ENCODE measurements at regions not wholly inside any gene's neighbourhood (a gene's known extent, or its start where the extent isn't known, plus 50 kb on each side); places are given as distances from the start of the nearest gene placed in this dataset.

- H3K9ac ChIP-seq (ENCODE audit: control insufficient read depth, insufficient read depth, low read length), result no peak overlapping the region
- H3K9me3 ChIP-seq (replicated peaks; ENCODE audit: control insufficient read depth, insufficient read depth, low read length), result no peaks in the 10 kb centered on the region
- no peak overlapping the region for H3K4me3 ChIP-seq
- RAD21 ChIA-PET (ENCODE audit: unreplicated experiment), result no interaction called here
- no peak for FAIRE-seq
- CTCF ChIA-PET, result interaction anchor here (0.6 kb wide), 1 partner anchor 158 kb away, joined by 3 read pairs; no protein-coding TSS in a partner anchor
- no peak overlapping the region for H2AFZ ChIP-seq (ENCODE audit: control insufficient read depth, low read depth, low read length)
- SMC1A ChIA-PET (ENCODE audit: uncharacterized antibody, unreplicated experiment), result no interaction called here
- H3K4me1 ChIP-seq (ENCODE audit: control insufficient read depth, insufficient read depth, low read length), result peaks cover 3% of the 10 kb centered on the region; the same call in 1 of the 2 replicates
- BruUV-seq (replicated peaks), result no TSS peak
- no peak overlapping the region for H3K27ac ChIP-seq (ENCODE audit: control insufficient read depth, insufficient read depth)
- no peaks in the 10 kb centered on the region for H4K20me1 ChIP-seq (ENCODE audit: control insufficient read depth, insufficient read depth)
- H3K36me3 ChIP-seq (ENCODE audit: control insufficient read depth in 2 of 2, insufficient read depth in 2 of 2, low read length in 1 of 2), result no peaks in the 10 kb centered on the region
- no peaks in the 10 kb centered on the region for H3K79me2 ChIP-seq (ENCODE audit: control insufficient read depth, insufficient read depth, low read length)
- H3K27me3 ChIP-seq (replicated peaks in 1 of 2; ENCODE audit: control insufficient read depth in 2 of 2, insufficient read depth in 2 of 2, low read length in 1 of 2), result no peaks in the 10 kb centered on the region
- in situ Hi-C loops (cut with MboI) (no loop called here), intact Hi-C loops (cut with micrococcal nuclease; ENCODE audit: unreplicated experiment) (no loop called here)
- no peak for ATAC-seq
- 47% methylated on average over 12 of the region's 12 CpGs for WGBS (ENCODE audit: insufficient coverage, insufficient replicate concordance, low lambda C conversion rate, missing lambda C conversion rate)
- H3K4me2 ChIP-seq (ENCODE audit: control insufficient read depth, insufficient read depth), result no peak overlapping the region
- POLR2A ChIA-PET, result no interaction called here
- no peak for DNase-seq (ENCODE audit: low read depth, low spot score)
- no peak for TF ChIP-seq TCF3 (IDR thresholded peaks at IDR 0.05; ENCODE audit: borderline replicate concordance, insufficient read depth, low read depth, low read length)
- no peak for TF ChIP-seq E4F1 (IDR thresholded peaks at IDR 0.05; ENCODE audit: borderline replicate concordance, partially characterized antibody)
- no peak for TF ChIP-seq EED (IDR thresholded peaks at IDR 0.05; ENCODE audit: low read depth)
- TF ChIP-seq TCF7 (IDR thresholded peaks at IDR 0.05; ENCODE audit: borderline replicate concordance), result no peak
- no peak for TF ChIP-seq FOXK2 (IDR thresholded peaks at IDR 0.05)
- TF ChIP-seq KLF5 (IDR thresholded peaks at IDR 0.05; ENCODE audit: partially characterized antibody), result no peak
- TF ChIP-seq SP1 (IDR thresholded peaks at IDR 0.05; ENCODE audit: low read depth, low read length), result no peak
- no peak for TF ChIP-seq LARP7 (IDR thresholded peaks at IDR 0.05)
- no peak for TF ChIP-seq CBFB (IDR thresholded peaks at IDR 0.05; ENCODE audit: low read depth)
- TF ChIP-seq BCLAF1 (IDR thresholded peaks at IDR 0.05), result no peak
- no peak for TF ChIP-seq PAX8 (IDR thresholded peaks at IDR 0.05)
- no peak for TF ChIP-seq CHD1 (IDR thresholded peaks at IDR 0.05; ENCODE audit: low read depth, low read length)
- TF ChIP-seq POLR2AphosphoS5 (IDR thresholded peaks at IDR 0.05; ENCODE audit: low read length), result no peak
- TF ChIP-seq CREM (IDR thresholded peaks at IDR 0.05; ENCODE audit: low read depth), result no peak
- no peak for TF ChIP-seq STAT3 (IDR thresholded peaks at IDR 0.05; ENCODE audit: low read depth, low read length)
- TF ChIP-seq GABPA (IDR thresholded peaks at IDR 0.05; ENCODE audit: low read depth), result no peak
- no peak for TF ChIP-seq BCL11A (IDR thresholded peaks at IDR 0.05; ENCODE audit: low read depth, low read length)
- no peak for TF ChIP-seq CEBPZ (IDR thresholded peaks at IDR 0.05; ENCODE audit: low read depth, low read length)
- TF ChIP-seq RELA (IDR thresholded peaks at IDR 0.05; ENCODE audit: borderline replicate concordance, partially characterized antibody), result no peak
These were observed 358.2 kb upstream of the GATB start for GRCh38 chr4:152118819-152119553.

Measured in GM12878 (cell line).